Progenitor cell of endocrine pancreas (in vitro differentiated cells): ENCODE measurements at regions not wholly inside any gene's neighbourhood (a gene's known extent, or its start where the extent isn't known, plus 50 kb on each side); places are given as distances from the start of the nearest gene placed in this dataset.

Experiments
- DNase-seq: peaks from one replicate; pipeline ENCODE4 v3.0.0; 2021; ENCODE audit warnings: low spot score; ENCODE audit not compliant: unreplicated experiment
- H3K27ac Mint-ChIP-seq: 2 replicates; pipeline ENCODE4 v1.8.0; 2021; ENCODE audit warnings: mild to moderate bottlenecking, moderate library complexity, mixed read lengths
- H3K27me3 Mint-ChIP-seq: 2 replicates; pipeline ENCODE4 v1.8.0; 2021; ENCODE audit warnings: mixed read lengths
- H3K36me3 Mint-ChIP-seq: 2 replicates; pipeline ENCODE4 v1.8.0; 2022; ENCODE audit warnings: mixed read lengths; ENCODE audit not compliant: insufficient read depth
- H3K4me1 Mint-ChIP-seq: 2 replicates; pipeline ENCODE4 v1.8.0; 2021; ENCODE audit warnings: low read depth, mixed read lengths
- H3K4me3 Mint-ChIP-seq: 2 replicates; pipeline ENCODE4 v1.8.0; 2021; ENCODE audit warnings: low read depth, mild to moderate bottlenecking, moderate library complexity, mixed read lengths
- H3K9me3 Mint-ChIP-seq: 2 replicates; pipeline ENCODE4 v1.8.0; 2021; ENCODE audit warnings: low read depth, mixed read lengths
- CTCF ChIP-seq: fragments of 200-600 bp; sonication (generic); IDR thresholded peaks from one replicate; pipeline ENCODE4 v1.5.0; 2021; ENCODE audit warnings: antibody characterized with exemption, mild to moderate bottlenecking; ENCODE audit not compliant: unreplicated experiment

- H3K4me1 Mint-ChIP-seq: no peaks in the 10 kb centered on the region
- H3K9me3 Mint-ChIP-seq: no peaks in the 10 kb centered on the region
- no peak overlapping the region for H3K27ac Mint-ChIP-seq
- no peaks in the 10 kb centered on the region for H3K27me3 Mint-ChIP-seq
- no peak for DNase-seq
- no peaks in the 10 kb centered on the region for H3K36me3 Mint-ChIP-seq
- no peak overlapping the region for H3K4me3 Mint-ChIP-seq
- TF ChIP-seq CTCF: no peak
Measured at GRCh38 chr3:117687096-117687495, 977.5 kb downstream of the TUSC7 start.

- H3K4me1 Mint-ChIP-seq: no peaks in the 10 kb centered on the region
- H3K27ac Mint-ChIP-seq: no peak overlapping the region
- no peak for DNase-seq
- no peak for TF ChIP-seq CTCF
- no peaks in the 10 kb centered on the region for H3K36me3 Mint-ChIP-seq
- H3K27me3 Mint-ChIP-seq: no peaks in the 10 kb centered on the region
- no peak overlapping the region for H3K4me3 Mint-ChIP-seq
- H3K9me3 Mint-ChIP-seq: no peaks in the 10 kb centered on the region
Measured at GRCh38 chr3:117688583-117688982, 979.0 kb downstream of the TUSC7 start.

GRCh38 chr3:117691526-117691925, 981.9 kb downstream of the TUSC7 start:
- H3K4me1 Mint-ChIP-seq: peaks cover 8% of the 10 kb centered on the region
- no peaks in the 10 kb centered on the region for H3K9me3 Mint-ChIP-seq
- H3K4me3 Mint-ChIP-seq: no peak overlapping the region
- H3K27me3 Mint-ChIP-seq: no peaks in the 10 kb centered on the region
- no peak for TF ChIP-seq CTCF
- H3K27ac Mint-ChIP-seq: no peak overlapping the region
- no peak for DNase-seq
- no peaks in the 10 kb centered on the region for H3K36me3 Mint-ChIP-seq

- TF ChIP-seq CTCF: no peak
- Mint-ChIP-seq H3K27me3 (no peaks in the 10 kb centered on the region), H3K4me1 (peaks cover 16% of the 10 kb centered on the region), H3K4me3 (no peak overlapping the region), H3K36me3 (no peaks in the 10 kb centered on the region), H3K27ac (no peak overlapping the region), H3K9me3 (no peaks in the 10 kb centered on the region)
- no peak for DNase-seq
Measured at GRCh38 chr3:117692416-117692995, 982.9 kb downstream of the TUSC7 start.

GRCh38 chr3:117695321-117695720, 985.7 kb downstream of the TUSC7 start:
- H3K4me1 Mint-ChIP-seq: peaks cover 16% of the 10 kb centered on the region
- no peak overlapping the region for H3K27ac Mint-ChIP-seq
- H3K36me3 Mint-ChIP-seq: no peaks in the 10 kb centered on the region
- H3K9me3 Mint-ChIP-seq: no peaks in the 10 kb centered on the region
- DNase-seq: no peak
- H3K27me3 Mint-ChIP-seq: no peaks in the 10 kb centered on the region
- TF ChIP-seq CTCF: no peak
- H3K4me3 Mint-ChIP-seq: no peak overlapping the region
